PC-9 (cell line): ENCODE measurements at regions not wholly inside any gene's neighbourhood (a gene's known extent, or its start where the extent isn't known, plus 50 kb on each side); places are given as distances from the start of the nearest gene placed in this dataset.

Experiments used
- BruUV-seq: library from RNA; stranded (reverse); fragments of 400-500 nt; replicated peaks from 2 replicates; lab custom pipeline; 2021; lab: Mats Ljungman, UMichigan
- CTCF ChIA-PET: fragments of 300-600 bp; sonication (Branson Sonifier 250); formaldehyde crosslinking; loops from one replicate; lab custom pipeline; 2022; ENCODE audit warnings: antibody characterized with exemption; lab: Charles Lee
- POLR2A ChIA-PET: fragments of 300-600 bp; sonication (Branson Sonifier 250); formaldehyde crosslinking; loops from one replicate; lab custom pipeline; 2022; ENCODE audit warnings: antibody characterized with exemption; ENCODE audit not compliant: unreplicated experiment; lab: Charles Lee
- DNase-seq, 2 experiments: peaks; one replicate each; pipeline versions ENCODE4 v3.0.0 to v3.0.0-alpha.2; 2015 to 2022; ENCODE audit warnings: mixed read lengths in 1 of 2
- H2AFZ ChIP-seq: fragments of 200-600 bp; sonication (generic); 2 replicates; pipeline ENCODE4 v1.8.1; 2017; ENCODE audit warnings: antibody characterized with exemption
- H3F3A ChIP-seq: fragments of 200-600 bp; sonication (generic); 2 replicates; pipeline ENCODE4 v1.8.1; 2017; ENCODE audit warnings: antibody characterized with exemption, mild to moderate bottlenecking, low read depth; ENCODE audit not compliant: insufficient read depth
- H3K27ac ChIP-seq: fragments of 200-600 bp; sonication (generic); 2 replicates; pipeline ENCODE4 v1.6.1; 2016; ENCODE audit warnings: mixed run types
- H3K27me3 ChIP-seq: fragments of 200-600 bp; sonication (generic); 2 replicates; pipeline ENCODE4 v1.6.1; 2016; ENCODE audit warnings: low read depth, mixed run types; ENCODE audit not compliant: insufficient read depth
- H3K36me3 ChIP-seq: fragments of 200-600 bp; sonication (generic); 2 replicates; pipeline ENCODE4 v1.6.1; 2016; ENCODE audit warnings: low read depth, mixed run types
- H3K4me1 ChIP-seq: fragments of 200-600 bp; sonication (generic); replicated peaks from 2 replicates; pipeline ENCODE4 v1.6.1; 2016; ENCODE audit warnings: mixed run types; ENCODE audit not compliant: insufficient read depth
- H3K4me2 ChIP-seq: fragments of 200-600 bp; sonication (generic); 2 replicates; pipeline ENCODE4 v1.6.1; 2017; ENCODE audit warnings: mixed run types
- H3K4me3 ChIP-seq: fragments of 200-600 bp; sonication (generic); 2 replicates; pipeline ENCODE4 v1.6.1; 2016; ENCODE audit warnings: mixed run types
- H3K79me2 ChIP-seq: fragments of 200-600 bp; sonication (generic); 2 replicates; pipeline ENCODE4 v1.6.1; 2017; ENCODE audit warnings: low read depth, mixed run types
- H3K9me2 ChIP-seq: fragments of 200-600 bp; sonication (generic); 2 replicates; pipeline ENCODE4 v1.8.1; 2017; ENCODE audit warnings: mild to moderate bottlenecking; ENCODE audit not compliant: insufficient read depth
- H3K9me3 ChIP-seq: fragments of 200-600 bp; sonication (generic); 2 replicates; pipeline ENCODE4 v1.8.1; 2016; ENCODE audit warnings: low read depth; ENCODE audit not compliant: insufficient read depth
- H4K20me1 ChIP-seq: fragments of 200-600 bp; sonication (generic); 2 replicates; pipeline ENCODE4 v1.8.1; 2017; ENCODE audit not compliant: insufficient read depth
- EZH2 ChIP-seq: fragments of 200-600 bp; sonication (generic); IDR thresholded peaks from 2 replicates; pipeline ENCODE4 v1.8.0; 2017; ENCODE audit warnings: antibody characterized with exemption, low read depth
- intact Hi-C: fragments of 100-400 bp; cut with micrococcal nuclease; formaldehyde crosslinking; loops from one replicate; pipeline ENCODE4 v1.10.0; 2022; ENCODE audit not compliant: unreplicated experiment
- TF ChIP-seq, protein P1 (sequence below): fragments of 200-600 bp; sonication (generic); conservative IDR thresholded peaks from 2 replicates; pipeline ENCODE4 v1.6.1; 2017; ENCODE audit warnings: mixed run types, antibody characterized with exemption, mild to moderate bottlenecking, moderate library complexity

DNA sequence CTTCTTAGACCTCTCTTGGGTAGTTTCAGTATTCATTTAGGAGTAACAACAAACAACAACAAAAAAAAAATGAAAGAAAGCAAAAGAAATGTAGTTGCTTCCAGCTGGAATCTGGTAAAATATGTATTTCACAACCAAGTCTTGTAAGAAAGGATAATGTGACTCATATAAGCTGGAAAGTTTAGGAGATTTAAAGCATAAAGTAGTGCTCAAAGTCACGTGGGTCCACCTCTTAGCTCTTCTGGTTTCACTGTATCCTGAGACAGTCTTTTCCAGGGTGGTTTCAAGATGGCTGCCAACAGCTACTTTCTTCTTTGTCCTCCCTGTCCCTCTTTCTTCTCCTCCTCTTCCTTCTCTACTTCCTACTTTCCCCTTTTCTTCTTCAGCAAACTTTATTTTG is 69.5 kb upstream of the CDK13 start:
- no peaks in the 10 kb centered on the region for H3K9me2 ChIP-seq
- DNase-seq: no peak

DNA sequence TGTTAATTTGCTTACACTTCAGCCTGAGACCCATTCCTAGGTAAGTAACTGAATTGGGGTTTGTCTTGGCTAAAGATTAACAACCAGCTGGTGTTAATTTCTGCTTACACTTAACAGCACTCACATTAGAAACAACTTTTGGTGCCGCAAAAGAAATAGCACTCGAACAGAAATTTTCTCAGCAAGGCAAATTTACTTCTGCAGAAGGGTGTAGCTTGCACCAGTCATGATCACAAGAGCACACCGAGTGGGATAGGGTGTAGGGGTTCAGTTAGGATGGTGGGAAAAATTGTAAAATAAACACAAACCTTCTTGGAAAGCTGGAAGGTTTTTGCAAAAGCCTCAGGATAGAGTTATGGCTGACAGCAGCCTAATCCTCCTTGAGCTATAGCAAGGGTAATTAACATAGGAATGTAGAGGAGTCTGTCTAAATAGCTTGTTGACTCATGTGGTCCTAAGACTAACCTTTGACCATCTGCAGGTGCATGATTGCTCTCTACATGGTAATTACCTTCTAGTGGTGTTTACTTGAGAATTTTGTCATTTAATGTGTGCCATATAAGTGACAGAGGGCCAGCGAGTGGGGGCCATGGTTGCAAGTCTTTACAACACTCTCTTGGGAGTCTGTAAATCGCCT is 67.8 kb upstream of the CDK13 start:
- no peak overlapping the region for H3K4me2 ChIP-seq
- DNase-seq: no peak
- H3K4me3 ChIP-seq: no peak overlapping the region
- no peak overlapping the region for H3K27ac ChIP-seq
- H3K79me2 ChIP-seq: no peaks in the 10 kb centered on the region
- no peaks in the 10 kb centered on the region for H4K20me1 ChIP-seq
- H3K27me3 ChIP-seq: no peaks in the 10 kb centered on the region
- no peak overlapping the region for H2AFZ ChIP-seq
- CTCF ChIA-PET: no interaction called here
- peaks cover 27% of the 10 kb centered on the region; the same call in 1 of the 2 replicates for H3K9me3 ChIP-seq
- intact Hi-C loops: no loop called here
- POLR2A ChIA-PET: no interaction called here
- H3K4me1 ChIP-seq: 0 out of 2 replicates have a peak, but pooled peaks cover 4% of the 10 kb centered on the region
- H3K9me2 ChIP-seq: no peaks in the 10 kb centered on the region
- no TSS peak for BruUV-seq
- H3F3A ChIP-seq: no peaks in the 10 kb centered on the region
- H3K36me3 ChIP-seq: no peaks in the 10 kb centered on the region
- no peak for TF ChIP-seq EZH2
- TF ChIP-seq, protein P1, sequence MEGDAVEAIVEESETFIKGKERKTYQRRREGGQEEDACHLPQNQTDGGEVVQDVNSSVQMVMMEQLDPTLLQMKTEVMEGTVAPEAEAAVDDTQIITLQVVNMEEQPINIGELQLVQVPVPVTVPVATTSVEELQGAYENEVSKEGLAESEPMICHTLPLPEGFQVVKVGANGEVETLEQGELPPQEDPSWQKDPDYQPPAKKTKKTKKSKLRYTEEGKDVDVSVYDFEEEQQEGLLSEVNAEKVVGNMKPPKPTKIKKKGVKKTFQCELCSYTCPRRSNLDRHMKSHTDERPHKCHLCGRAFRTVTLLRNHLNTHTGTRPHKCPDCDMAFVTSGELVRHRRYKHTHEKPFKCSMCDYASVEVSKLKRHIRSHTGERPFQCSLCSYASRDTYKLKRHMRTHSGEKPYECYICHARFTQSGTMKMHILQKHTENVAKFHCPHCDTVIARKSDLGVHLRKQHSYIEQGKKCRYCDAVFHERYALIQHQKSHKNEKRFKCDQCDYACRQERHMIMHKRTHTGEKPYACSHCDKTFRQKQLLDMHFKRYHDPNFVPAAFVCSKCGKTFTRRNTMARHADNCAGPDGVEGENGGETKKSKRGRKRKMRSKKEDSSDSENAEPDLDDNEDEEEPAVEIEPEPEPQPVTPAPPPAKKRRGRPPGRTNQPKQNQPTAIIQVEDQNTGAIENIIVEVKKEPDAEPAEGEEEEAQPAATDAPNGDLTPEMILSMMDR: no peak

More for the DNA sequence above, 69.5 kb upstream of the CDK13 start:
- Histone ChIP-seq H3K4me2 (no peak overlapping the region), H3K79me2 (no peaks in the 10 kb centered on the region), H3K27me3 (no peaks in the 10 kb centered on the region), H3K9me3 (peaks cover 27% of the 10 kb centered on the region; the same call in 1 of the 2 replicates), H3K36me3 (no peaks in the 10 kb centered on the region), H3K27ac (no peak overlapping the region), H3F3A (no peaks in the 10 kb centered on the region), H2AFZ (peak overlapping the region; percentile 50), H3K4me3 (no peak overlapping the region), H4K20me1 (no peaks in the 10 kb centered on the region), H3K4me1 (no peaks in the 10 kb centered on the region)
- POLR2A ChIA-PET: interaction anchor here (0.7 kb wide), 1 partner anchor 306 kb away, joined by 3 read pairs; no protein-coding TSS in a partner anchor
- intact Hi-C loops: no loop called here
- no TSS peak for BruUV-seq
- CTCF ChIA-PET: no interaction called here
- TF ChIP-seq, protein P1: no peak
- no peak for TF ChIP-seq EZH2

DNA sequence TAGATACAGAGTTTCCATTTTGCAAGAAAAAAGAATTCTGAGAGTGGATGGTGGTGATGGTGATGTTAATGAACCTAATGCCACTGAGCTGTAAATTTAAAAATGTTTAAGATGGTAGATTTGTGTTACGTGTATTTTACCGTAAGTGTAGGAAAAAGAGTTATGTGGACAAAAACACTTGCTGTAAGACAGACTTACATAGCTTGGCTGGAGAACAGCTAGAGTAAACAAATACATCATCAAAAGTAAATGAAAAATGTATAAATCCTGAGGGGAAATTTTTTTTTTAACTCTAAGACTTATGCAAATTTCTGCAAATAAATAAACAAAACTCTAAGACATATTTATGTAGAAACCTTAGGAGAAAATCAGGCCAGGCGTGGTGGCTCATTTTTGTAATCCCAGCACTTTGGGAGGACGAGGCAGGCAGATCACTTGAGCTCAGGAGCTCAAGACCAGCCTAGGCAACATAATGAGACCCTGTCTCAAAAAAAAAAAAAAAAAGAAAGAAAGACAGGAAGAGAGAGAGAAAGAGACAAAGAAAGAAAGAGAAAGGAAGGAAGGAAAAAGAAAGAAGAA is 66.2 kb upstream of the CDK13 start:
- no peak for DNase-seq
- H3K9me3 ChIP-seq: peaks cover 27% of the 10 kb centered on the region; the same call in 1 of the 2 replicates
- H4K20me1 ChIP-seq: no peaks in the 10 kb centered on the region
- no TSS peak for BruUV-seq
- intact Hi-C loops: no loop called here
- ChIA-PET CTCF (no interaction called here), POLR2A (no interaction called here)
- peaks cover 20% of the 10 kb centered on the region for H3K4me1 ChIP-seq
- H2AFZ ChIP-seq: no peak overlapping the region
- H3K27me3 ChIP-seq: no peaks in the 10 kb centered on the region
- no peak overlapping the region for H3K4me3 ChIP-seq
- H3K36me3 ChIP-seq: no peaks in the 10 kb centered on the region
- no peaks in the 10 kb centered on the region for H3K9me2 ChIP-seq
- no peaks in the 10 kb centered on the region for H3F3A ChIP-seq
- H3K27ac ChIP-seq: no peak overlapping the region
- H3K79me2 ChIP-seq: no peaks in the 10 kb centered on the region
- TF ChIP-seq EZH2: no peak
- TF ChIP-seq, protein P1: no peak
- no peak overlapping the region for H3K4me2 ChIP-seq
